GM12878 (cell line): ENCODE measurements at regions not wholly inside any gene's neighbourhood (a gene's known extent, or its start where the extent isn't known, plus 50 kb on each side); places are given as distances from the start of the nearest gene placed in this dataset.

ENCODE experiments used
- ATF7 ChIP-seq: fragments of 450-650 bp; IDR thresholded peaks from 2 replicates; pipeline ENCODE4 v1.6.1; 2016; ENCODE audit warnings: low read depth, mild to moderate bottlenecking
- CHD4 ChIP-seq: fragments of 200-600 bp; sonication (generic); IDR thresholded peaks from 2 replicates; pipeline ENCODE4 v1.6.1; 2016; ENCODE audit warnings: mild to moderate bottlenecking
- FOXK2 ChIP-seq: fragments of 450-650 bp; IDR thresholded peaks from 2 replicates; pipeline ENCODE4 v1.6.1; 2017; ENCODE audit warnings: mild to moderate bottlenecking, moderate library complexity
- JUNB ChIP-seq: IDR thresholded peaks from 2 replicates; pipeline ENCODE4 v1.6.1; 2016; ENCODE audit warnings: antibody characterized with exemption, mild to moderate bottlenecking
- POU2F2 ChIP-seq: IDR thresholded peaks from 3 replicates; pipeline ENCODE4 v1.6.1; 2011; ENCODE audit warnings: low read depth, mild to moderate bottlenecking, low read length, borderline replicate concordance
- RFX5 ChIP-seq: IDR thresholded peaks from 2 replicates; pipeline ENCODE4 v1.6.1; 2011; ENCODE audit warnings: low read depth, low read length, improper control_type of control experiment
- SMC3 ChIP-seq: IDR thresholded peaks from 2 replicates; pipeline ENCODE4 v1.6.1; 2011; ENCODE audit warnings: low read length, improper control_type of control experiment, borderline replicate concordance
- STAT1 ChIP-seq: fragments of 450-650 bp; conservative IDR thresholded peaks from 2 replicates; pipeline ENCODE4 v1.6.1; 2014; ENCODE audit warnings: antibody characterized with exemption, mild to moderate bottlenecking
- YY1 ChIP-seq: IDR thresholded peaks from 2 replicates; pipeline ENCODE4 v1.6.1; 2011; ENCODE audit warnings: low read depth, mild to moderate bottlenecking, low read length
- TF ChIP-seq, protein P1 (sequence below): IDR thresholded peaks from 2 replicates; pipeline ENCODE4 v1.6.1; 2012; ENCODE audit warnings: improper control_type of control experiment, low read depth, low read length; ENCODE audit not compliant: insufficient replicate concordance
- TF ChIP-seq, protein P2 (sequence below): IDR thresholded peaks from 2 replicates; pipeline ENCODE4 v1.6.1; 2011; ENCODE audit warnings: borderline replicate concordance, low read depth, mild to moderate bottlenecking, moderate library complexity, low read length; ENCODE audit not compliant: insufficient read depth, poor library complexity, severe bottlenecking
- TF ChIP-seq, protein P3 (sequence below): fragments of 450-650 bp; IDR thresholded peaks from 2 replicates; pipeline ENCODE4 v1.6.1; 2018; ENCODE audit warnings: mild to moderate bottlenecking, low read depth, moderate library complexity; ENCODE audit not compliant: partially characterized antibody

DNA sequence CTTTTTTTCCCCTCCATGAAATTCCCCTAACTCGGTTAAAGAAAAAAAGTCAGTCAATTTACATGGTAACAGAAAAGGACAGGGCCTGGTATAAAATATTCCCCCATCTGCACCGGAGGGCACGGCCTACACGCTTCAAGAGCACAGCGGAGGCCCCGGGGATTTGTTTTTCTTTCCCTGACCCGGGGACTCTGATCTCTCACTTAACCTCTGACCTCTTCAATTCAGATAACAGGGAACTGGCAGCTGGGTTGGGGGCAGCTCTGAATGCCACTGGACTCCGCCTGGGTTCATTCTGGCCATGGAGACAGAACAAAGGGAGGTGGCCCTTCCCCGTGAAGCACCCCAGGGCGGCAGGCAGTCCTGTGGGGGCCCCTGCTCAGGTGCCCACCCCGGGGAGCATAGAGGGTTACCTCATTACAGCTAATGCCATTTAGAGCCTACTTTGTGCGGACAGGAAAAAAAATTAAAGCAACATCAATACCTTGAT lies 257.5 kb downstream of the SHQ1 start (continued):
- TF ChIP-seq, protein P1, sequence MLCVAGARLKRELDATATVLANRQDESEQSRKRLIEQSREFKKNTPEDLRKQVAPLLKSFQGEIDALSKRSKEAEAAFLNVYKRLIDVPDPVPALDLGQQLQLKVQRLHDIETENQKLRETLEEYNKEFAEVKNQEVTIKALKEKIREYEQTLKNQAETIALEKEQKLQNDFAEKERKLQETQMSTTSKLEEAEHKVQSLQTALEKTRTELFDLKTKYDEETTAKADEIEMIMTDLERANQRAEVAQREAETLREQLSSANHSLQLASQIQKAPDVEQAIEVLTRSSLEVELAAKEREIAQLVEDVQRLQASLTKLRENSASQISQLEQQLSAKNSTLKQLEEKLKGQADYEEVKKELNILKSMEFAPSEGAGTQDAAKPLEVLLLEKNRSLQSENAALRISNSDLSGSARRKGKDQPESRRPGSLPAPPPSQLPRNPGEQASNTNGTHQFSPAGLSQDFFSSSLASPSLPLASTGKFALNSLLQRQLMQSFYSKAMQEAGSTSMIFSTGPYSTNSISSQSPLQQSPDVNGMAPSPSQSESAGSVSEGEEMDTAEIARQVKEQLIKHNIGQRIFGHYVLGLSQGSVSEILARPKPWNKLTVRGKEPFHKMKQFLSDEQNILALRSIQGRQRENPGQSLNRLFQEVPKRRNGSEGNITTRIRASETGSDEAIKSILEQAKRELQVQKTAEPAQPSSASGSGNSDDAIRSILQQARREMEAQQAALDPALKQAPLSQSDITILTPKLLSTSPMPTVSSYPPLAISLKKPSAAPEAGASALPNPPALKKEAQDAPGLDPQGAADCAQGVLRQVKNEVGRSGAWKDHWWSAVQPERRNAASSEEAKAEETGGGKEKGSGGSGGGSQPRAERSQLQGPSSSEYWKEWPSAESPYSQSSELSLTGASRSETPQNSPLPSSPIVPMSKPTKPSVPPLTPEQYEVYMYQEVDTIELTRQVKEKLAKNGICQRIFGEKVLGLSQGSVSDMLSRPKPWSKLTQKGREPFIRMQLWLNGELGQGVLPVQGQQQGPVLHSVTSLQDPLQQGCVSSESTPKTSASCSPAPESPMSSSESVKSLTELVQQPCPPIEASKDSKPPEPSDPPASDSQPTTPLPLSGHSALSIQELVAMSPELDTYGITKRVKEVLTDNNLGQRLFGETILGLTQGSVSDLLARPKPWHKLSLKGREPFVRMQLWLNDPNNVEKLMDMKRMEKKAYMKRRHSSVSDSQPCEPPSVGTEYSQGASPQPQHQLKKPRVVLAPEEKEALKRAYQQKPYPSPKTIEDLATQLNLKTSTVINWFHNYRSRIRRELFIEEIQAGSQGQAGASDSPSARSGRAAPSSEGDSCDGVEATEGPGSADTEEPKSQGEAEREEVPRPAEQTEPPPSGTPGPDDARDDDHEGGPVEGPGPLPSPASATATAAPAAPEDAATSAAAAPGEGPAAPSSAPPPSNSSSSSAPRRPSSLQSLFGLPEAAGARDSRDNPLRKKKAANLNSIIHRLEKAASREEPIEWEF: no peak
- TF ChIP-seq FOXK2 (no peak), STAT1 (no peak), YY1 (no peak), ATF7 (no peak), CHD4 (no peak), RFX5 (no peak), JUNB (no peak), POU2F2 (no peak), SMC3 (no peak)
- TF ChIP-seq, protein P2, sequence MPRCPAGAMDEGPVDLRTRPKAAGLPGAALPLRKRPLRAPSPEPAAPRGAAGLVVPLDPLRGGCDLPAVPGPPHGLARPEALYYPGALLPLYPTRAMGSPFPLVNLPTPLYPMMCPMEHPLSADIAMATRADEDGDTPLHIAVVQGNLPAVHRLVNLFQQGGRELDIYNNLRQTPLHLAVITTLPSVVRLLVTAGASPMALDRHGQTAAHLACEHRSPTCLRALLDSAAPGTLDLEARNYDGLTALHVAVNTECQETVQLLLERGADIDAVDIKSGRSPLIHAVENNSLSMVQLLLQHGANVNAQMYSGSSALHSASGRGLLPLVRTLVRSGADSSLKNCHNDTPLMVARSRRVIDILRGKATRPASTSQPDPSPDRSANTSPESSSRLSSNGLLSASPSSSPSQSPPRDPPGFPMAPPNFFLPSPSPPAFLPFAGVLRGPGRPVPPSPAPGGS: no peak
- TF ChIP-seq, protein P3, sequence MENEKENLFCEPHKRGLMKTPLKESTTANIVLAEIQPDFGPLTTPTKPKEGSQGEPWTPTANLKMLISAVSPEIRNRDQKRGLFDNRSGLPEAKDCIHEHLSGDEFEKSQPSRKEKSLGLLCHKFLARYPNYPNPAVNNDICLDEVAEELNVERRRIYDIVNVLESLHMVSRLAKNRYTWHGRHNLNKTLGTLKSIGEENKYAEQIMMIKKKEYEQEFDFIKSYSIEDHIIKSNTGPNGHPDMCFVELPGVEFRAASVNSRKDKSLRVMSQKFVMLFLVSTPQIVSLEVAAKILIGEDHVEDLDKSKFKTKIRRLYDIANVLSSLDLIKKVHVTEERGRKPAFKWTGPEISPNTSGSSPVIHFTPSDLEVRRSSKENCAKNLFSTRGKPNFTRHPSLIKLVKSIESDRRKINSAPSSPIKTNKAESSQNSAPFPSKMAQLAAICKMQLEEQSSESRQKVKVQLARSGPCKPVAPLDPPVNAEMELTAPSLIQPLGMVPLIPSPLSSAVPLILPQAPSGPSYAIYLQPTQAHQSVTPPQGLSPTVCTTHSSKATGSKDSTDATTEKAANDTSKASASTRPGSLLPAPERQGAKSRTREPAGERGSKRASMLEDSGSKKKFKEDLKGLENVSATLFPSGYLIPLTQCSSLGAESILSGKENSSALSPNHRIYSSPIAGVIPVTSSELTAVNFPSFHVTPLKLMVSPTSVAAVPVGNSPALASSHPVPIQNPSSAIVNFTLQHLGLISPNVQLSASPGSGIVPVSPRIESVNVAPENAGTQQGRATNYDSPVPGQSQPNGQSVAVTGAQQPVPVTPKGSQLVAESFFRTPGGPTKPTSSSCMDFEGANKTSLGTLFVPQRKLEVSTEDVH: no peak
